Liver (tissue), 3 donors: ENCODE measurements at regions not wholly inside any gene's neighbourhood (a gene's known extent, or its start where the extent isn't known, plus 50 kb on each side); places are given as distances from the start of the nearest gene placed in this dataset.

Source experiments
- CTCF ChIP-seq: fragments of 150-350 bp; IDR thresholded peaks from 2 replicates; pipeline ENCODE4 v1.5.1; 2017; ENCODE audit warnings: improper control_type of control experiment, low read depth, low read length; ENCODE audit not compliant: missing input control
- MAX ChIP-seq: IDR thresholded peaks from 2 replicates; pipeline ENCODE4 v1.6.1; 2016; ENCODE audit warnings: antibody characterized with exemption
- RAD21 ChIP-seq, 2 donors: IDR thresholded peaks; 2 replicates each; pipeline ENCODE4 v1.6.1; 2016; ENCODE audit warnings: antibody characterized with exemption in 2 of 2, mild to moderate bottlenecking in 2 of 2
- RXRA ChIP-seq, 2 donors: IDR thresholded peaks; 2 replicates each; pipeline ENCODE4 v1.6.1; 2017 to 2018; ENCODE audit warnings: antibody characterized with exemption in 2 of 2, mild to moderate bottlenecking in 1 of 2
- TF ChIP-seq, protein P1 (sequence below): IDR thresholded peaks from 2 replicates; pipeline ENCODE4 v1.6.1; 2016; ENCODE audit warnings: antibody characterized with exemption
- TF ChIP-seq, protein P2 (sequence below): IDR thresholded peaks from 2 replicates; pipeline ENCODE4 v1.6.1; 2016; ENCODE audit warnings: antibody characterized with exemption
- donor health status: healthy.
- donor health status: healthy.

- TF ChIP-seq RXRA (IDR thresholded peaks at IDR 0.05), result no peak
- TF ChIP-seq, protein P1, sequence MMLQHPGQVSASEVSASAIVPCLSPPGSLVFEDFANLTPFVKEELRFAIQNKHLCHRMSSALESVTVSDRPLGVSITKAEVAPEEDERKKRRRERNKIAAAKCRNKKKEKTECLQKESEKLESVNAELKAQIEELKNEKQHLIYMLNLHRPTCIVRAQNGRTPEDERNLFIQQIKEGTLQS, result no peak
- TF ChIP-seq CTCF, result no peak
- no peak for TF ChIP-seq MAX
- TF ChIP-seq RAD21 (IDR thresholded peaks at IDR 0.05), result no peak
- TF ChIP-seq, protein P2, sequence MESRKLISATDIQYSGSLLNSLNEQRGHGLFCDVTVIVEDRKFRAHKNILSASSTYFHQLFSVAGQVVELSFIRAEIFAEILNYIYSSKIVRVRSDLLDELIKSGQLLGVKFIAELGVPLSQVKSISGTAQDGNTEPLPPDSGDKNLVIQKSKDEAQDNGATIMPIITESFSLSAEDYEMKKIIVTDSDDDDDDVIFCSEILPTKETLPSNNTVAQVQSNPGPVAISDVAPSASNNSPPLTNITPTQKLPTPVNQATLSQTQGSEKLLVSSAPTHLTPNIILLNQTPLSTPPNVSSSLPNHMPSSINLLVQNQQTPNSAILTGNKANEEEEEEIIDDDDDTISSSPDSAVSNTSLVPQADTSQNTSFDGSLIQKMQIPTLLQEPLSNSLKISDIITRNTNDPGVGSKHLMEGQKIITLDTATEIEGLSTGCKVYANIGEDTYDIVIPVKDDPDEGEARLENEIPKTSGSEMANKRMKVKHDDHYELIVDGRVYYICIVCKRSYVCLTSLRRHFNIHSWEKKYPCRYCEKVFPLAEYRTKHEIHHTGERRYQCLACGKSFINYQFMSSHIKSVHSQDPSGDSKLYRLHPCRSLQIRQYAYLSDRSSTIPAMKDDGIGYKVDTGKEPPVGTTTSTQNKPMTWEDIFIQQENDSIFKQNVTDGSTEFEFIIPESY, result no peak
These were observed 240.4 kb downstream of the ASCL1 start for GRCh38 chr12:103197725-103198388.
